ENCODE measurements at regions not wholly inside any gene's neighbourhood (a gene's known extent, or its start where the extent isn't known, plus 50 kb on each side); places are given as distances from the start of the nearest gene placed in this dataset.

GRCh38 chr18:45384137-45384961, 230.9 kb upstream of the SLC14A2 start:
- H3K27me3 ChIP-seq: no peaks in the 10 kb centered on the region
- H3K36me3 ChIP-seq: no peaks in the 10 kb centered on the region
- DNase-seq: no peak
- peak; percentile 84 for ATAC-seq
- no peaks in the 10 kb centered on the region for H3K9me3 ChIP-seq
- peak; percentile 68 for TF ChIP-seq CTCF (IDR thresholded peaks at IDR 0.05)
- intact Hi-C loops (cut with DNase I): no loop called here
- H3K4me3 ChIP-seq: no peak overlapping the region
- H3K4me1 ChIP-seq: no peaks in the 10 kb centered on the region
- H3K27ac ChIP-seq: no peak overlapping the region

- intact Hi-C loops (cut with DNase I): no loop called here
- TF ChIP-seq CTCF (IDR thresholded peaks at IDR 0.05): no peak
- Histone ChIP-seq H3K4me3 (no peak overlapping the region), H3K4me1 (no peaks in the 10 kb centered on the region), H3K27ac (no peak overlapping the region), H3K27me3 (no peaks in the 10 kb centered on the region), H3K36me3 (no peaks in the 10 kb centered on the region), H3K9me3 (no peaks in the 10 kb centered on the region)
- no peak for DNase-seq
- no peak for ATAC-seq
Measured at GRCh38 chr18:45384962-45385315, 230.3 kb upstream of the SLC14A2 start.

GRCh38 chr18:45386041-45386655, 229.1 kb upstream of the SLC14A2 start:
- no peaks in the 10 kb centered on the region for H3K9me3 ChIP-seq
- no peaks in the 10 kb centered on the region for H3K4me1 ChIP-seq
- H3K4me3 ChIP-seq: no peak overlapping the region
- DNase-seq (no peak), ATAC-seq (peak; percentile 43)
- intact Hi-C loops (cut with DNase I): no loop called here
- no peaks in the 10 kb centered on the region for H3K36me3 ChIP-seq
- TF ChIP-seq CTCF (IDR thresholded peaks at IDR 0.05): peak; percentile 34
- no peaks in the 10 kb centered on the region for H3K27me3 ChIP-seq
- no peak overlapping the region for H3K27ac ChIP-seq

GRCh38 chr18:45387229-45387628, 228.0 kb upstream of the SLC14A2 start:
- TF ChIP-seq CTCF (IDR thresholded peaks at IDR 0.05): no peak
- no peaks in the 10 kb centered on the region for H3K4me1 ChIP-seq
- peaks cover 3% of the 10 kb centered on the region for H3K27me3 ChIP-seq
- no peak for DNase-seq
- H3K9me3 ChIP-seq: no peaks in the 10 kb centered on the region
- ATAC-seq: no peak
- no peak overlapping the region for H3K4me3 ChIP-seq
- H3K36me3 ChIP-seq: no peaks in the 10 kb centered on the region
- no peak overlapping the region for H3K27ac ChIP-seq
- intact Hi-C loops (cut with DNase I): no loop called here

GRCh38 chr18:45398448-45398847, 216.8 kb upstream of the SLC14A2 start:
- no peaks in the 10 kb centered on the region for H3K36me3 ChIP-seq
- H3K9me3 ChIP-seq: no peaks in the 10 kb centered on the region
- TF ChIP-seq CTCF (IDR thresholded peaks at IDR 0.05): no peak
- H3K27me3 ChIP-seq: no peaks in the 10 kb centered on the region
- no peak overlapping the region for H3K27ac ChIP-seq
- ATAC-seq (no peak), DNase-seq (no peak)
- H3K4me3 ChIP-seq: no peak overlapping the region
- intact Hi-C loops (cut with DNase I): no loop called here
- no peaks in the 10 kb centered on the region for H3K4me1 ChIP-seq

Measured in upper lobe of right lung (tissue), 1 donor.